Loucy (cell line): ENCODE measurements at regions not wholly inside any gene's neighbourhood (a gene's known extent, or its start where the extent isn't known, plus 50 kb on each side); places are given as distances from the start of the nearest gene placed in this dataset.

Experiments used
- H2AFZ ChIP-seq: fragments of 200-600 bp; sonication (generic); 2 replicates; pipeline ENCODE4 v1.6.0; 2016; ENCODE audit warnings: antibody characterized with exemption, mild to moderate bottlenecking, low read length, moderate library complexity
- H3F3A ChIP-seq: fragments of 200-600 bp; 2 replicates; pipeline ENCODE4 v1.6.0; 2016; ENCODE audit warnings: antibody characterized with exemption, low read depth, mild to moderate bottlenecking
- H3K27me3 ChIP-seq: fragments of 200-600 bp; sonication (generic); 2 replicates; pipeline ENCODE4 v1.6.1; 2014; ENCODE audit warnings: low read length, mild to moderate bottlenecking; ENCODE audit not compliant: insufficient read depth, poor library complexity, severe bottlenecking
- H3K36me3 ChIP-seq: fragments of 200-600 bp; sonication (generic); 2 replicates; pipeline ENCODE4 v1.6.1; 2016; ENCODE audit warnings: low read length; ENCODE audit not compliant: insufficient read depth
- H3K4me1 ChIP-seq: fragments of 200-600 bp; sonication (generic); 2 replicates; pipeline ENCODE4 v1.5.1; 2014; ENCODE audit warnings: low read length, mild to moderate bottlenecking; ENCODE audit not compliant: insufficient read depth, poor library complexity, severe bottlenecking
- H3K4me2 ChIP-seq: fragments of 200-600 bp; sonication (generic); 2 replicates; pipeline ENCODE4 v1.6.0; 2014; ENCODE audit warnings: antibody characterized with exemption, low read length, low read depth, mild to moderate bottlenecking; ENCODE audit not compliant: poor library complexity, severe bottlenecking
- H3K4me3 ChIP-seq: fragments of 200-600 bp; sonication (generic); 2 replicates; pipeline ENCODE4 v1.5.1; 2014; ENCODE audit warnings: low read length, mild to moderate bottlenecking, mixed read lengths; ENCODE audit not compliant: poor library complexity, severe bottlenecking
- H3K79me2 ChIP-seq: fragments of 200-600 bp; sonication (generic); 2 replicates; pipeline ENCODE4 v1.6.1; 2014; ENCODE audit warnings: low read length; ENCODE audit not compliant: insufficient read depth
- H3K9ac ChIP-seq: fragments of 200-600 bp; sonication (generic); 2 replicates; pipeline ENCODE4 v1.6.0; 2014; ENCODE audit warnings: mild to moderate bottlenecking, low read depth, low read length, moderate library complexity; ENCODE audit not compliant: poor library complexity, severe bottlenecking
- H3K9me2 ChIP-seq: fragments of 200-600 bp; sonication (generic); replicated peaks from 2 replicates; pipeline ENCODE4 v1.6.1; 2016; ENCODE audit warnings: low read depth, low read length, mixed read lengths
- H3K9me3 ChIP-seq: fragments of 200-600 bp; sonication (generic); 2 replicates; pipeline ENCODE4 v1.6.1; 2014; ENCODE audit warnings: mild to moderate bottlenecking, antibody characterized with exemption, low read length, low read depth; ENCODE audit not compliant: insufficient read depth
- H4K20me1 ChIP-seq: fragments of 200-600 bp; sonication (generic); 2 replicates; pipeline ENCODE4 v1.6.0; 2014; ENCODE audit warnings: antibody characterized with exemption, low read length, mild to moderate bottlenecking; ENCODE audit not compliant: insufficient read depth, poor library complexity, severe bottlenecking
- EZH2phosphoT487 ChIP-seq: fragments of 200-600 bp; IDR thresholded peaks from 2 replicates; pipeline ENCODE4 v1.6.1; 2018; ENCODE audit warnings: antibody characterized with exemption, mild to moderate bottlenecking, moderate library complexity, borderline replicate concordance
- TF ChIP-seq, protein P1 (sequence below): fragments of 200-600 bp; sonication (generic); conservative IDR thresholded peaks from 2 replicates; pipeline ENCODE4 v1.5.1; 2014; ENCODE audit warnings: mild to moderate bottlenecking, antibody characterized with exemption, low read length

DNA sequence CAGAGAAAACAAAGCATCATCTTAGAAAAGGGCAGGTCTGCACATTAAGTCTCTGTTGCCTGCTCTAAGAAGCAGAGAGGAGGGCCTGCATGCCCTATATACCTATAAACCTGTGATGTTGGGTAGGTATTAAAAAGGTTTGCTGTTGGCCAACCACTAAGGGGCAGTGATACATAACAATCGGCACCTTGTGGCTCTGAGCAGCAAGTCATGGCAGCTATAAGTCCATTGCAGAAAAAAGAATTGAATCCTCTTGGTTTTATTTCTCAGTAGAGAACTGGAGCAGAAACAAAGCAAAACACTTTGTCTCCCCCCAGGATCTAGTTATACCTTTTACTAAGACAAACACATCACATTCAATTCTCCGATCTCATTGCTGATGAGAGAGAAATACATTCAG, 1364.4 kb downstream of the STIM2 start:
- Histone ChIP-seq H2AFZ (no peak overlapping the region), H3F3A (no peaks in the 10 kb centered on the region), H3K27me3 (no peaks in the 10 kb centered on the region), H3K9me3 (no peaks in the 10 kb centered on the region), H3K9ac (no peak overlapping the region), H4K20me1 (no peaks in the 10 kb centered on the region), H3K79me2 (no peaks in the 10 kb centered on the region), H3K4me3 (no peak overlapping the region), H3K4me2 (no peak overlapping the region), H3K36me3 (no peaks in the 10 kb centered on the region), H3K4me1 (no peaks in the 10 kb centered on the region), H3K9me2 (no peaks in the 10 kb centered on the region)
- no peak for TF ChIP-seq EZH2phosphoT487
- TF ChIP-seq, protein P1, sequence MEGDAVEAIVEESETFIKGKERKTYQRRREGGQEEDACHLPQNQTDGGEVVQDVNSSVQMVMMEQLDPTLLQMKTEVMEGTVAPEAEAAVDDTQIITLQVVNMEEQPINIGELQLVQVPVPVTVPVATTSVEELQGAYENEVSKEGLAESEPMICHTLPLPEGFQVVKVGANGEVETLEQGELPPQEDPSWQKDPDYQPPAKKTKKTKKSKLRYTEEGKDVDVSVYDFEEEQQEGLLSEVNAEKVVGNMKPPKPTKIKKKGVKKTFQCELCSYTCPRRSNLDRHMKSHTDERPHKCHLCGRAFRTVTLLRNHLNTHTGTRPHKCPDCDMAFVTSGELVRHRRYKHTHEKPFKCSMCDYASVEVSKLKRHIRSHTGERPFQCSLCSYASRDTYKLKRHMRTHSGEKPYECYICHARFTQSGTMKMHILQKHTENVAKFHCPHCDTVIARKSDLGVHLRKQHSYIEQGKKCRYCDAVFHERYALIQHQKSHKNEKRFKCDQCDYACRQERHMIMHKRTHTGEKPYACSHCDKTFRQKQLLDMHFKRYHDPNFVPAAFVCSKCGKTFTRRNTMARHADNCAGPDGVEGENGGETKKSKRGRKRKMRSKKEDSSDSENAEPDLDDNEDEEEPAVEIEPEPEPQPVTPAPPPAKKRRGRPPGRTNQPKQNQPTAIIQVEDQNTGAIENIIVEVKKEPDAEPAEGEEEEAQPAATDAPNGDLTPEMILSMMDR = no peak

DNA sequence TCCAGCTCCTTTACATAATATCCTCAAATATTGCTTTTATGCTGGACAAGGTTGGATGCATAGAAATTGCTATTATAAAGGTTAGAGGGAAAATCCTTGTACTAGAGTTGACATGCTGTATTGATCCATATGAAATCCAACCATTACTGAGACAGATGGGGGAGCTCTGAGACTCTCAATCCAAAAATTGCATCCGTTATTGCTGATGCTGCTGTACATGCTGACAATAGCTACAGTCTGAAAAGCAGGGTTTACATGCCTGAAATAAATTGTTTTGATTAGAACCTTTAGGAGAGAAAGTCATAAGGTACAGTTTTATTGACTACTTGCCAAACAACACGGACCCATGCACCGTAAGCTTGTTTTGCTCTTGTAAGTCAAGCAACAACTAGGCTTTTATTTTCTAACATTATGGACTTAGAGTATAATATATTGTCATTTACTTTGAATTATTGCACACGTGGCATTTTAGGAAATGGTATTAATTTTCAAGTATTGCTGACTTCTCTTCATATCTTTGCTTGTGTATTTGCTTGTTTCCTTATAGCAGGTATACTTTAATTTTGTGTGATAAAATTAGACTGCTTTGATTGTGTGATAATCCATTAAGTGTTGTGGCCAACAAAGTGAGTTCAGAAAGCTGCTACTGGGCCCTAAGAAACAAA, 1365.2 kb downstream of the STIM2 start:
- no peaks in the 10 kb centered on the region for H3K36me3 ChIP-seq
- no peak overlapping the region for H2AFZ ChIP-seq
- no peak for TF ChIP-seq EZH2phosphoT487
- H3K4me2 ChIP-seq = no peak overlapping the region
- H3K4me1 ChIP-seq = no peaks in the 10 kb centered on the region
- no peaks in the 10 kb centered on the region for H3K9me3 ChIP-seq
- no peak overlapping the region for H3K4me3 ChIP-seq
- H3K9ac ChIP-seq = no peak overlapping the region
- H3K79me2 ChIP-seq = no peaks in the 10 kb centered on the region
- no peaks in the 10 kb centered on the region for H3K9me2 ChIP-seq
- no peaks in the 10 kb centered on the region for H4K20me1 ChIP-seq
- H3F3A ChIP-seq = no peaks in the 10 kb centered on the region
- no peaks in the 10 kb centered on the region for H3K27me3 ChIP-seq

DNA sequence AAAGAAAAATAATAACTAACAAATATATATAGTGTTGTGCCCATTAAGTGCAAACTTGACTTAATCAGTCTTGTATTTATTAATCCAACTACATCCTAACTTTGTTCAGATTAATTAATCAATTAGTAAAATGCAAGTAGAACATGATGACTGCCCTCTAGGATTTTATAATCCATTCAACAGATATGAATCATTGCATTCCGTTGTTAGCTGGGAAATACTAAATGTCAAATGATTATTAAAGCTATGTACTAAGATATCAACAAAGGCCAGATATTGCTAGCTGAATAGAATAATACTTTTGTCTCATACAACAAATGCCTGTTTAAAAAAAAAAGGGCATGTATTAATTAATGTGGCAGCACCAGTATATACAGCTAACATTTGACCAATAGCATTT, 1366.3 kb downstream of the STIM2 start:
- H3K4me1 ChIP-seq = no peaks in the 10 kb centered on the region
- no peak overlapping the region for H3K4me2 ChIP-seq
- no peak for TF ChIP-seq EZH2phosphoT487
- TF ChIP-seq, protein P1 = no peak

DNA sequence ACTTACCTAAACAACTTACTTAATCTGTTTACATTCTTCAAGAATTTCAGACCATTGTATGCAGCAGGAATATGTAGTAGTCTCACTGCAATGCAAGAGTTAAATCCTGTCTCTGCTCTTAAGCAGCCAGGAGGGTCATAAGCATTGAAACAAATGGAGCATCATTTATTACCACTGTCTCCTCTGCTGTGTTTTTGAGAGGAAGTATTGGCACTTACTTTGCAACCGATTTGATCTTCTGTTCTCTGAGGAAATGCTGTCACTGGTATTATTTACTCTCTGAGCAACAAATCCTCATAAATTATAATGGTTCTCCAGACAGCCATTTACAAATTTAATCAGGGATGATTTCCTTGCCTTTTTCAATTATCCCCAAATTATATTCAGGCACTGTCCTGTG, 1367.1 kb downstream of the STIM2 start:
- Histone ChIP-seq H3K4me2 (no peak overlapping the region), H3K79me2 (no peaks in the 10 kb centered on the region), H3K4me1 (no peaks in the 10 kb centered on the region), H2AFZ (no peak overlapping the region), H3K9me2 (no peaks in the 10 kb centered on the region), H4K20me1 (no peaks in the 10 kb centered on the region), H3K4me3 (no peak overlapping the region), H3K9me3 (no peaks in the 10 kb centered on the region), H3K36me3 (no peaks in the 10 kb centered on the region), H3F3A (no peaks in the 10 kb centered on the region), H3K9ac (no peak overlapping the region), H3K27me3 (no peaks in the 10 kb centered on the region)
- TF ChIP-seq, protein P1 = no peak
- TF ChIP-seq EZH2phosphoT487 = no peak

More for the DNA sequence above, 1366.3 kb downstream of the STIM2 start:
- Histone ChIP-seq H2AFZ (no peak overlapping the region), H3K9me2 (no peaks in the 10 kb centered on the region), H3K36me3 (no peaks in the 10 kb centered on the region), H3K9me3 (no peaks in the 10 kb centered on the region), H3K9ac (no peak overlapping the region), H3F3A (no peaks in the 10 kb centered on the region), H3K4me3 (no peak overlapping the region), H4K20me1 (no peaks in the 10 kb centered on the region), H3K79me2 (no peaks in the 10 kb centered on the region), H3K27me3 (no peaks in the 10 kb centered on the region)
